ENCODE measurements at regions not wholly inside any gene's neighbourhood (a gene's known extent, or its start where the extent isn't known, plus 50 kb on each side); places are given as distances from the start of the nearest gene placed in this dataset.

- Mint-ChIP-seq H3K27ac (ENCODE audit: low read depth) (no peak overlapping the region), H3K9me3 (no peaks in the 10 kb centered on the region), H3K4me3 (no peak overlapping the region), H3K27me3 (peaks cover 20% of the 10 kb centered on the region), H3K36me3 (ENCODE audit: insufficient read depth) (no peaks in the 10 kb centered on the region), H3K4me1 (peaks cover 11% of the 10 kb centered on the region)
- no peak for DNase-seq (ENCODE audit: low spot score in 2 of 2)
- ATAC-seq (replicated peaks; ENCODE audit: extremely low read depth, poor library complexity, severe bottlenecking), result no peak
Measured at GRCh38 chr10:27451054-27451453, 53.0 kb upstream of the RAB18 start.

- H3K36me3 Mint-ChIP-seq (ENCODE audit: insufficient read depth), result no peaks in the 10 kb centered on the region
- DNase-seq (ENCODE audit: low spot score in 2 of 2) (no peak), ATAC-seq (replicated peaks; ENCODE audit: extremely low read depth, poor library complexity, severe bottlenecking) (no peak)
- no peak overlapping the region for H3K27ac Mint-ChIP-seq (ENCODE audit: low read depth)
- no peak overlapping the region for H3K4me3 Mint-ChIP-seq
- H3K27me3 Mint-ChIP-seq, result peaks cover 11% of the 10 kb centered on the region
- H3K9me3 Mint-ChIP-seq, result no peaks in the 10 kb centered on the region
- H3K4me1 Mint-ChIP-seq, result peaks cover 15% of the 10 kb centered on the region
Measured at GRCh38 chr10:27450225-27450624, 53.9 kb upstream of the RAB18 start.

- Mint-ChIP-seq H3K9me3 (no peaks in the 10 kb centered on the region), H3K27ac (ENCODE audit: low read depth) (no peak overlapping the region), H3K36me3 (ENCODE audit: insufficient read depth) (no peaks in the 10 kb centered on the region), H3K4me3 (no peak overlapping the region), H3K27me3 (peaks cover 8% of the 10 kb centered on the region), H3K4me1 (peaks cover 15% of the 10 kb centered on the region)
- ATAC-seq (replicated peaks; ENCODE audit: extremely low read depth, poor library complexity, severe bottlenecking), result no peak
- no peak for DNase-seq (ENCODE audit: low spot score in 2 of 2)
Measured at GRCh38 chr10:27449571-27449970, 54.5 kb upstream of the RAB18 start.

- no peak overlapping the region for H3K27ac Mint-ChIP-seq (ENCODE audit: low read depth)
- no peaks in the 10 kb centered on the region for H3K9me3 Mint-ChIP-seq
- H3K27me3 Mint-ChIP-seq, result peaks cover 6% of the 10 kb centered on the region
- peaks cover 15% of the 10 kb centered on the region for H3K4me1 Mint-ChIP-seq
- no peak overlapping the region for H3K4me3 Mint-ChIP-seq
- no peak for DNase-seq (ENCODE audit: low spot score in 2 of 2)
- H3K36me3 Mint-ChIP-seq (ENCODE audit: insufficient read depth), result no peaks in the 10 kb centered on the region
- ATAC-seq (replicated peaks; ENCODE audit: extremely low read depth, poor library complexity, severe bottlenecking), result no peak
Measured at GRCh38 chr10:27448921-27449320, 55.2 kb upstream of the RAB18 start.

GRCh38 chr10:27447540-27447939 is 56.6 kb upstream of the RAB18 start:
- Mint-ChIP-seq H3K27ac (ENCODE audit: low read depth) (no peak overlapping the region), H3K9me3 (no peaks in the 10 kb centered on the region), H3K4me1 (peaks cover 15% of the 10 kb centered on the region), H3K36me3 (ENCODE audit: insufficient read depth) (no peaks in the 10 kb centered on the region), H3K27me3 (no peaks in the 10 kb centered on the region), H3K4me3 (no peak overlapping the region)
- ATAC-seq (replicated peaks; ENCODE audit: extremely low read depth, poor library complexity, severe bottlenecking) (no peak), DNase-seq (ENCODE audit: low spot score in 2 of 2) (no peak)

DNA sequence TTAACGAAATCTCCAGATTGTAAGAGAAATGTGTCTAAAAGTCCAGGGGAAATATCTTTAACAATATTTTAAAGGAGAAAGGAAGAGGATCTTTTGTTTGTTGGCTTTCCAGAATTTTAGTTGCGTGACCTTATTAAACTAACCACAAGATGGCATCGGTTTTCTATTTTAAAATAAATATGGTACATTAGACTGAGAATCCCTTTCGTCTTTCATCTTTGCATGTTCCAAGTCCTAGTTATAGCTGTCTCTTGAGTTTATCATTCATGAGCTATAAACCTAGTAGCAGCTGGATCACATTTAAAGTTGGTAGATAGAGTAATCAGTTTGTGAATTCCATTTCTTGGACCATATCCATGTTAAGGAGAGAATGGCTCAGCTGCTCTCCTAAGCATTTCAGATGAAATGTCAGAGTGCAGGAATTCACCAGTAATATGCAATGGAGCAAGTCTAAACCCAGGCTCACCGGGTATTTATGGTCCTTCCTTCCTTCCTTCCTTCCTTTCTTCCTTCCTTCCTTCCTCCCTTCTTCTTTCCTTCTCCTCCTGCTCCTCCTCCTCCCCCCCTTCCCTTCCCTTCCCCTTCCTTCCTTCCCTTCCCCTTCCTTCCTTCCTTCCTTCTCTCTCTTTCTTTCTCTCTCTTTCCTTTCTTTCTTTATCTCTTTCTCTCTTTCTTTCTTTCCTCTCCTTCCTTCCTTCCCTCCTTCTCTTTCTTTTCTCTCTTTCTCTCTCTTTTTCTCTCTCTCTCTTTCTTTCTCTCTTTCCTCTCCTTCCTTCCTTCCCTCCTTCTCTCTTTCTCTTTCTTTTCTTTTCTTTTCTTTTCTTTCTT is 57.8 kb upstream of the RAB18 start:
- ATAC-seq (replicated peaks; ENCODE audit: extremely low read depth, poor library complexity, severe bottlenecking), result peak; percentile 43
- Mint-ChIP-seq H3K27me3 (no peaks in the 10 kb centered on the region), H3K4me1 (peaks cover 15% of the 10 kb centered on the region), H3K36me3 (ENCODE audit: insufficient read depth) (no peaks in the 10 kb centered on the region), H3K27ac (ENCODE audit: low read depth) (no peak overlapping the region), H3K4me3 (no peak overlapping the region), H3K9me3 (no peaks in the 10 kb centered on the region)
- DNase-seq (ENCODE audit: low spot score in 2 of 2), result no peak

DNA sequence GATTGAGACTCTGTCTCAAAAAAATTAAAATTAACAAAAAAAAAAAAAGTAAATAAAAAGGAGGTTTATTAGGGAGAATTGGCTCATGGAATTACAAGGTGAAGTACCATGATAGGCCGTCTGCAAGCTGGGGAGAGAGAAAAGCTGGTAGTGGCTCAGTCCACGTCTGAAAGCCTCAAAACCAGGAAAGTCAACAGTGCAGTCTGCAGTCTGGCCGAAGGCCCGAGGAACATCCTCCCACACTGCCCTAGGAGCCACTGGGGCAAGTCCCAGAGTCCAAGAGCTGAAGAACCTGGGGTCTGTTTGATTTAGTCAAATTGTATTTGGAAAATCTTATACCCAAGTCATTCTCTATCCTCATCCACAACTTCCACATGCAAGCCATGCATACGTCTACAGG is 59.0 kb upstream of the RAB18 start:
- no peak for DNase-seq (ENCODE audit: low spot score in 2 of 2)
- Mint-ChIP-seq H3K27ac (ENCODE audit: low read depth) (no peak overlapping the region), H3K36me3 (ENCODE audit: insufficient read depth) (no peaks in the 10 kb centered on the region), H3K4me1 (peaks cover 15% of the 10 kb centered on the region), H3K27me3 (no peaks in the 10 kb centered on the region), H3K9me3 (no peaks in the 10 kb centered on the region), H3K4me3 (no peak overlapping the region)
- ATAC-seq (replicated peaks; ENCODE audit: extremely low read depth, poor library complexity, severe bottlenecking), result no peak

DNA sequence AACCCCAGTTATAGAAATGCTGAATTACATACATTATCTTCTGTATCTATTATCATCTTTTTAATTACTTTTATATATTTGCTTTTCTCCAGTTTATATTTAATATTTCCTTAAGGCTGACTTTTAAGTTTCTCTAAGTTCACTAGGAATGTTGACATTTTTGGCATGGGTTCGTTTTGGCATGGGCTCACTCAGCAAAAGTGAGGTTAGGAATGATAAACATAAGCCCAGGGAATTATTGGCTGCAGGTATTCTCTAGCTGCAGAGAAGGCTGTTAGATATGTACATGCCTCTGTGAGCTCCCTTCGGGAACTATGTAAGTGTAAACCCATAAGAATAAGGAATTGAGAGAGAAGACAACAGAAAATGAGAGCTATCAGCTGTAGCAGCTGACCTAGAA is 63.6 kb upstream of the RAB18 start:
- no peaks in the 10 kb centered on the region for H3K36me3 Mint-ChIP-seq (ENCODE audit: insufficient read depth)
- DNase-seq (ENCODE audit: low spot score in 2 of 2) (no peak), ATAC-seq (replicated peaks; ENCODE audit: extremely low read depth, poor library complexity, severe bottlenecking) (no peak)
- no peaks in the 10 kb centered on the region for H3K4me1 Mint-ChIP-seq
- no peak overlapping the region for H3K27ac Mint-ChIP-seq (ENCODE audit: low read depth)
- peaks cover 13% of the 10 kb centered on the region for H3K27me3 Mint-ChIP-seq
- H3K9me3 Mint-ChIP-seq, result no peaks in the 10 kb centered on the region
- no peak overlapping the region for H3K4me3 Mint-ChIP-seq

DNA sequence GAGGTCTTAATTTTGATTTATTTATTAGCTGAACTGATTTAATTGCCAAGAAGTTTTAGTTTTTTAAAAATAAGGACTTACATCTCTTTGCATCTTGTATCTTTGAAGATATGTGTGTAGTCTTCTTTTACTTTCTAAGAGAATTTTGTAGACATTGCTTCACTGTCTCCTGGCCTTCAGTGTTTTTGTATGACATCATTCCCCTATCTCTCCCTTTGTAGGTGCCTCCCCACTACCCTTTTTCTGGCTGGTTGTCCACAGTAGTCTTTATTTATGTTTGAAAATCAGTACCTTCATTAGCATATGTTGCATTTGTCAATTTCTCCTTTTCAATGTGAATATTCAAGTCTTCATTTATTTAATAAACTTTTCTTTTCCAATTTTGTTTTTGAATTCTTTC is 64.1 kb upstream of the RAB18 start:
- Mint-ChIP-seq H3K36me3 (ENCODE audit: insufficient read depth) (no peaks in the 10 kb centered on the region), H3K27me3 (peaks cover 13% of the 10 kb centered on the region), H3K9me3 (no peaks in the 10 kb centered on the region), H3K4me3 (no peak overlapping the region), H3K4me1 (no peaks in the 10 kb centered on the region), H3K27ac (ENCODE audit: low read depth) (no peak overlapping the region)
- no peak for ATAC-seq (replicated peaks; ENCODE audit: extremely low read depth, poor library complexity, severe bottlenecking)
- DNase-seq (ENCODE audit: low spot score in 2 of 2), result no peak

- no peak for ATAC-seq (replicated peaks; ENCODE audit: extremely low read depth, poor library complexity, severe bottlenecking)
- Mint-ChIP-seq H3K27ac (ENCODE audit: low read depth) (no peak overlapping the region), H3K4me3 (no peak overlapping the region), H3K36me3 (ENCODE audit: insufficient read depth) (no peaks in the 10 kb centered on the region), H3K9me3 (no peaks in the 10 kb centered on the region), H3K27me3 (peaks cover 13% of the 10 kb centered on the region), H3K4me1 (no peaks in the 10 kb centered on the region)
- no peak for DNase-seq (ENCODE audit: low spot score in 2 of 2)
Measured at GRCh38 chr10:27439101-27439500, 65.0 kb upstream of the RAB18 start.

GRCh38 chr10:27437775-27438174 is 66.3 kb upstream of the RAB18 start:
- ATAC-seq (replicated peaks; ENCODE audit: extremely low read depth, poor library complexity, severe bottlenecking), result no peak

DNA sequence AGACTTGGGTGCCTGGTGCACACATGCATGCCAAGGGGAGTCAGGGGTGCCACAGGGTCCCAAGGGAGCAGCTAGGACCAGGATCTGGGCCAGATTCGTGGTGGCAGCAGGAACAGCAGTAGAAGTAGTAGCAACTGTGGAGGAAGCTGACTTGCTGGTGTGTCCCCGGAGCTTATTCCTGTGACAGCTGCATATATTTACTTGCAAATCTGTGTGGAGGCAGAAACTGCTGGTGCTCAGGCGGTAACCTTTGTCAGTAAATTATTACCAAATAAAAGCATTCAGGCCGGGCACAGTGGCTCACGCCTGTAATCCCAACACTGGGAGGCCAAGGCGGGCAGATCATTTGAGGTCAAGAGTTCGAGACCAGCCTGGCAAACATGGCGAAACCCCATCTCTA is 67.4 kb upstream of the RAB18 start:
- no peak overlapping the region for H3K4me3 Mint-ChIP-seq
- no peaks in the 10 kb centered on the region for H3K4me1 Mint-ChIP-seq
- no peaks in the 10 kb centered on the region for H3K9me3 Mint-ChIP-seq
- DNase-seq (ENCODE audit: low spot score in 2 of 2) (no peak), ATAC-seq (replicated peaks; ENCODE audit: extremely low read depth, poor library complexity, severe bottlenecking) (no peak)
- H3K27me3 Mint-ChIP-seq, result peaks cover 28% of the 10 kb centered on the region
- H3K27ac Mint-ChIP-seq (ENCODE audit: low read depth), result no peak overlapping the region
- no peaks in the 10 kb centered on the region for H3K36me3 Mint-ChIP-seq (ENCODE audit: insufficient read depth)

More at GRCh38 chr10:27437775-27438174, 66.3 kb upstream of the RAB18 start:
- DNase-seq (ENCODE audit: low spot score in 2 of 2), result no peak
- no peaks in the 10 kb centered on the region for H3K36me3 Mint-ChIP-seq (ENCODE audit: insufficient read depth)
- peaks cover 26% of the 10 kb centered on the region for H3K27me3 Mint-ChIP-seq
- no peaks in the 10 kb centered on the region for H3K4me1 Mint-ChIP-seq
- no peak overlapping the region for H3K27ac Mint-ChIP-seq (ENCODE audit: low read depth)
- H3K9me3 Mint-ChIP-seq, result no peaks in the 10 kb centered on the region
- H3K4me3 Mint-ChIP-seq, result no peak overlapping the region

GRCh38 chr10:27433976-27434375 is 70.1 kb upstream of the RAB18 start:
- no peaks in the 10 kb centered on the region for H3K36me3 Mint-ChIP-seq (ENCODE audit: insufficient read depth)
- H3K4me1 Mint-ChIP-seq, result no peaks in the 10 kb centered on the region
- peaks cover 38% of the 10 kb centered on the region for H3K27me3 Mint-ChIP-seq
- H3K27ac Mint-ChIP-seq (ENCODE audit: low read depth), result no peak overlapping the region
- ATAC-seq (replicated peaks; ENCODE audit: extremely low read depth, poor library complexity, severe bottlenecking) (no peak), DNase-seq (ENCODE audit: low spot score in 2 of 2) (no peak)
- no peaks in the 10 kb centered on the region for H3K9me3 Mint-ChIP-seq
- no peak overlapping the region for H3K4me3 Mint-ChIP-seq
